ENCODE measurements at regions not wholly inside any gene's neighbourhood (a gene's known extent, or its start where the extent isn't known, plus 50 kb on each side); places are given as distances from the start of the nearest gene placed in this dataset.

DNA sequence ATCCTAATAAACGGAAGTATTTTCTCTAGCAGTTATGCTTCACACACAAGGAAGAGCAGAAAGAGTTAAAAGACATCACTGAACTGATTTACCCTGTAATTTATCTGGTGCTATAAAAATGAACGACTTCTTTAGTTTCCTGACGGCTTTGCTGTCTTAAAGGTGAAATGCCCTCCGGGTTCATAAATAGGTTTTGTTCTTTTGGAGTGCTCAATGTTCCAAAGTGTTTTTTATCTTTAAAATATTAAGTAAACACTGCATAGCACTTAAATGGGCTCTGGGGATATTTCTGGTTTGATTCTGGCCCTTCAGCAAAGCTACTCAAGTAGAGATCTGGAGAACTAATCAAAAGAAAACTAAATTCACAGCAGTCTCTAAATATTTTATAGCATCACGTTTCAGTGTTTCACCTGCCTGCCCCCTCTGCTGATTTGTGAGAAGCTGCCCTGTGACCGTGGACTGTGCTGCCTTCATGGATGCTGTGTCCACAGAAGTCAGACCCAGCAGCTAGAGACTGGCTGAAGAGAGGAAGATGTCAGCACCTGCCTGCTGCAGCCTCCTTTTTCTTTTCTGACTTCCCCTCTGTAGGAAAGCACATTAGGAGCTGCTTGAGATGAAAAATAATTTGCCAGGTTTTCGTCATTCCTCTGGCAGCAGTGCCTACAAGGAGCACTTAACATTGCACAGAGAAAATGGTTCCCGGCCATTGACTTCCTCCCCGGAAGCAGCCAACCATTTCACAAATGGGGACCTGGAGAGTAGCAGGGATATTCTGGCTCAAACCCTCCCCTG lies 205.1 kb upstream of the FSCB start:
- Mint-ChIP-seq H3K27me3 (no peaks in the 10 kb centered on the region), H3K27ac (no peak overlapping the region), H3K4me1 (ENCODE audit: low read depth) (no peaks in the 10 kb centered on the region), H3K36me3 (ENCODE audit: low read depth) (no peaks in the 10 kb centered on the region), H3K9me3 (no peaks in the 10 kb centered on the region), H3K4me3 (no peak overlapping the region)
- no peak for DNase-seq

DNA sequence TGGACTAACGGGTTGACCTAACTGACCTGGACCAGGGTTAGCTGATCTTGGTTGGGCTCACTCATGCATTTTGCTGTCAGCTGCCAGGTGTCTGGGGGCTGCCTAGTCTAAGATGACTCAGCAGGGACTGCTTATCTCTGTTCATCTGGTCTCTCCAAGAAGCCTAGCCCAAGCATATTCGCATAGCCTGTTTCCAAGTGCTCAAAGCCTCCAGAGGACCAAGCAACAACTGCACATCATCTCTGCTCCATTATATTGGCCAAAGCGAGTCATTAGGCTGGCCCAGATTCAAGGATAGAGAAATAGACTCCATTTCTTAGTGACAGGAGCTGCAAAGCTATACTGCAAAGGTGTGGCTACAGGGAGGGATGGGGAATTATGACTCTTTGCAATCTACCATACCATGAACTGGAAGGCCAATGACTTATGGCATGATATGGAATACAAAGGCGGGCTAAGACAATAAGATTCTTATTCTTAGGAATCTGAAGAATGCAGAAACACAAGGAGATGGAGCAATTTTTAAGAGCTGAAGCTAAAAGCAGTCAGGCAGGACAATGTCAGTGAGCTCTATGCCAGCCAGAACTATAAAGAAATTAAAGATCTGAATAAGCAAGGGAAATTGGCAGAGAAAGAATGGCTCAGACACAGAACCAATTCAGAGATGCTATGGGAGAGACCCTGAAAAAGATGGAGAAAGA lies 194.6 kb upstream of the FSCB start:
- H3K9me3 Mint-ChIP-seq, result peaks cover 12% of the 10 kb centered on the region
- no peak overlapping the region for H3K4me3 Mint-ChIP-seq
- H3K36me3 Mint-ChIP-seq (ENCODE audit: low read depth), result no peaks in the 10 kb centered on the region
- no peaks in the 10 kb centered on the region for H3K27me3 Mint-ChIP-seq
- H3K27ac Mint-ChIP-seq, result no peak overlapping the region
- H3K4me1 Mint-ChIP-seq (ENCODE audit: low read depth), result no peaks in the 10 kb centered on the region
- DNase-seq, result no peak

DNA sequence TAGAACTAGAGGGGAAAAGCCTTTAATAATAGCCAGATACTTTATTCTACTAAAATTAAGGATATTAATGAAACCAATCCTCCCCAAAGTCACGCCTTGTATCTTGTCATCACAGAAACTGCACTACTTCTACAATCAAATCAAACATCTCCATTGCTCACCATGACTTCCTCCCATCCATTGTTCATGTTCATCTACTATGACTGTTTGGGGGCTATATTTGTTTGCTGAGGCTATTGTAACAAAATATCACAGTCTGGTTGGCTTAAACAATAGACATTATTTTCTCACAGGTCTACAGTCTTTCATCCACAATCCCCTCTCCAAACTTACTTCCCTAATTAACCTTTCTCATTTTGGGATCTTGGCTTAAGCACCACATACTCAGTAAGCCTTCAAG lies 193.6 kb upstream of the FSCB start:
- no peak overlapping the region for H3K27ac Mint-ChIP-seq
- H3K4me3 Mint-ChIP-seq, result no peak overlapping the region
- no peaks in the 10 kb centered on the region for H3K4me1 Mint-ChIP-seq (ENCODE audit: low read depth)
- no peaks in the 10 kb centered on the region for H3K36me3 Mint-ChIP-seq (ENCODE audit: low read depth)
- DNase-seq, result no peak
- no peaks in the 10 kb centered on the region for H3K27me3 Mint-ChIP-seq
- peaks cover 12% of the 10 kb centered on the region for H3K9me3 Mint-ChIP-seq

DNA sequence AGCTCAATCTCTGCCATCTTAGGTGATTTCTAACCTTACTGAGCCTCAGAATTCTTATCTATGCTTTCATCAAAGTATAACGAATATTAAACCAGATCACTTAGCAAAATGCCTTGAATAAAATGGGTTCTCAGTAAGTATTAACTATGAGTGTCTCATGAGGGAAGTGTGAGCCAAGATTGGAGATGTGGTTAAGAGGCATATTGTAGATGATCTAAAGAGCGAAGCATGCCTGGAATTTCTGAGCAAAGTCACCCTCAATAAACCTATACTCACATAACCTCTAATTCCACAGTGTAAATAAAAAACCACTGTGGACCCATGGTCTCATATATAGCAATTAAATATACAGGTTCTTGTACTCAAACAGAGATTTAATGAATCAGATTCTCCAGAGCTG lies 193.1 kb upstream of the FSCB start:
- H3K4me1 Mint-ChIP-seq (ENCODE audit: low read depth), result no peaks in the 10 kb centered on the region
- H3K4me3 Mint-ChIP-seq, result no peak overlapping the region
- H3K27ac Mint-ChIP-seq, result no peak overlapping the region
- no peaks in the 10 kb centered on the region for H3K27me3 Mint-ChIP-seq
- H3K36me3 Mint-ChIP-seq (ENCODE audit: low read depth), result no peaks in the 10 kb centered on the region
- H3K9me3 Mint-ChIP-seq, result peaks cover 12% of the 10 kb centered on the region
- no peak for DNase-seq

DNA sequence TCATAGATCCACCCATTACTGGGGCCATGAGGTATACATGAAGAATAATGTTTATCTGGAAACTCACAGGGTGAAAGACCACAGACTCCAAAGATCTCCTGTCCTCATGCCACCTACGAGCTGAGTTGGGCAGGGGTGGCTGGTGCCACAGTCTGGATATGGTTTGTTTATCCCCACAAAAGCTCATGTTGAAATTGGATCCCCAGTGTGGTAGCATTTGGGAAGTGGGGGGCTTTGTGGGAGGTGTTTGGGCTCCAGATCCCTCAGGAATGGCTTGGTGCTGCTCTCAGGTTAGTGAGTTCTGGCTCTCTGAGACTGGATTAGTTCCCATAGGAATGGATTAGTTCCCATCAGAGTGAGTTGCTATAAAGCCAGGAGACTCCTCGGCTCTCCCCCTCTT lies 192.3 kb upstream of the FSCB start:
- peaks cover 12% of the 10 kb centered on the region for H3K9me3 Mint-ChIP-seq
- no peaks in the 10 kb centered on the region for H3K36me3 Mint-ChIP-seq (ENCODE audit: low read depth)
- H3K27ac Mint-ChIP-seq, result no peak overlapping the region
- no peak overlapping the region for H3K4me3 Mint-ChIP-seq
- H3K4me1 Mint-ChIP-seq (ENCODE audit: low read depth), result no peaks in the 10 kb centered on the region
- H3K27me3 Mint-ChIP-seq, result no peaks in the 10 kb centered on the region
- no peak for DNase-seq

DNA sequence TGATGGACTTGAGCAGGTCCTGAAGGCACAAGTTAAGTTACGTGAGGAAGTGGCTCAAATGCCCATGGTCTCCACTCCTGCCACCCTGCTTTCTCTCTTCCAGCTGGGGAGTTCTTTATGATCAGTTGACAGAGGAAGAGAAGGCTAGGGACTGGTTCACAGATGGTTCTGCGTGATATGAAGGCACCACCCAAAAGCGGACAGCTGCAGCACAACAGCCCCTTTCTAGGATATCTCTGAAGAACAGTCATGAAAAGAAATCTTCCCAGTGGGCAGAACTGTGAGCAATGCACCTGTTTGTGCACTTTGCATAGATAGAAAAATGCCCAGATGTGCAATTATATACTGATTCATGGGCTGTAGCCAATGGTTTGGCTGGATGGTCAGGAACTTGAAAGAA lies 162.4 kb upstream of the FSCB start:
- DNase-seq, result no peak
- H3K9me3 Mint-ChIP-seq, result peaks cover 10% of the 10 kb centered on the region
- H3K27ac Mint-ChIP-seq, result no peak overlapping the region
- no peaks in the 10 kb centered on the region for H3K4me1 Mint-ChIP-seq (ENCODE audit: low read depth)
- H3K27me3 Mint-ChIP-seq, result no peaks in the 10 kb centered on the region
- H3K4me3 Mint-ChIP-seq, result no peak overlapping the region
- no peaks in the 10 kb centered on the region for H3K36me3 Mint-ChIP-seq (ENCODE audit: low read depth)

DNA sequence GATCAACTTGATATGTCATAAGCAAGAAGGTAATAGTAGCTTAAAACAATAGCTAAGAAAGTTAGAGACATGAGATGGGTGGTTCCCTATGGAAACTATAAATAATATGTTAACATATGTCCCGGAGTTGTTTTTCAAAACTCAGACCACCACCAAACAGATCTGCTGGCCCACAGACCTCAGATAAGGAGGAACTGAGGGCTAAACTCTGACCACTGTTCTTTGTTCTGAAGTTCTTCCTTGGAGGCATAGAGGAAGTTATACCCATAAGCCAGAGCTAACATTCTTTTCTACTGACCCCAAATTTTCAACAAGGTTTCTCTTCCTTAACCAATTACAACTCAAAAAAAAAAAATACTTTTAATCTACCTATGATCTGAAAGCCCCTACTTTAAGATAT lies 156.1 kb upstream of the FSCB start:
- Mint-ChIP-seq H3K9me3 (no peaks in the 10 kb centered on the region), H3K36me3 (ENCODE audit: low read depth) (no peaks in the 10 kb centered on the region), H3K4me1 (ENCODE audit: low read depth) (peaks cover 18% of the 10 kb centered on the region), H3K27ac (no peak overlapping the region), H3K4me3 (no peak overlapping the region), H3K27me3 (no peaks in the 10 kb centered on the region)
- no peak for DNase-seq

DNA sequence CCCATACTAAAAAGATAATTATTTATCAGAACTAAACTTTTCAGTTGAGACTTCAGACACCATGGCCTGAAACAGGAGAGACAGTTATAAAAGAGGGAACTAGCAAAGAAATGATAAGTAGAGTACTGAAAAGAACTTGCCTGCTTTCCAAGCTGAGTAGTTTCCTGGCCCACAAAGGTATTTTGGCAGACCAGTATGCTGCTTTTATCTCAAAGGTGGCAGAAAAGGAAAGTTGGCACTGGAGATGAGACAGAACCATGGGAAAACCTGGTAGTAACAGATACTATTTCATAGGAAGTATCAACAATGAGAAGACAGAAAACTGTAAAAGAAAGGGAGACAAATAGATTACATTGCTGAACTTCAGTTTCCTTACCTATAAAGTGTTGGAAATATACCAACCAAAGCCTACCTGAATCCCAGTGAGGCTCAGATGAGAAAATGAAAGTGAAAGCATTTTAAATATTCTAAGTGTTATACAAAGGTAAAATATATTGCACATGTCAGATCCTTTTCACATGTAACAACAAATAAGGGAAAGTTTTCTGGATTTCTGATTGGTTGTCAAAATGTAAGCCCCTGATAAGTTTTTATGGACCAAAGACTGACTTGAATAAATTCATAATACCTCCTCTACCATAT lies 155.3 kb upstream of the FSCB start:
- Mint-ChIP-seq H3K4me3 (peak overlapping the region; percentile 21), H3K36me3 (ENCODE audit: low read depth) (no peaks in the 10 kb centered on the region), H3K4me1 (ENCODE audit: low read depth) (peaks cover 18% of the 10 kb centered on the region), H3K27me3 (no peaks in the 10 kb centered on the region), H3K27ac (peak overlapping the region; percentile 20), H3K9me3 (no peaks in the 10 kb centered on the region)
- no peak for DNase-seq

DNA sequence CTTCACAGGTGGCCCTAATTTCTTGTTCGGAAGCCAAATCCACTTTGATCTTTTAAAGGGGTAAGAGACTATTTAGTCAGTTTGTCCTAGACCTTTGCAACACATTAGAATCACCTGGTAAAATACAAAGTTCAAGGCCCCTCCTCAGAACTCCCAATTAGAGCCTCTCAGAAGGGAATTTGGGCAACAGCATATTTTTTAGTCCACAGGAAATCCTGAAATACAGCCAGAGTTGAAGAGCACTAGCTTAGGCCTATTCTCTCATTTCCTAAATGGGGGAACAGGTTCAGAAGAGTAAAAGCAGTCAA lies 151.3 kb upstream of the FSCB start:
- no peaks in the 10 kb centered on the region for H3K9me3 Mint-ChIP-seq
- DNase-seq, result no peak
- no peak overlapping the region for H3K4me3 Mint-ChIP-seq
- H3K27ac Mint-ChIP-seq, result no peak overlapping the region
- H3K27me3 Mint-ChIP-seq, result no peaks in the 10 kb centered on the region
- H3K36me3 Mint-ChIP-seq (ENCODE audit: low read depth), result no peaks in the 10 kb centered on the region
- peaks cover 13% of the 10 kb centered on the region for H3K4me1 Mint-ChIP-seq (ENCODE audit: low read depth)

DNA sequence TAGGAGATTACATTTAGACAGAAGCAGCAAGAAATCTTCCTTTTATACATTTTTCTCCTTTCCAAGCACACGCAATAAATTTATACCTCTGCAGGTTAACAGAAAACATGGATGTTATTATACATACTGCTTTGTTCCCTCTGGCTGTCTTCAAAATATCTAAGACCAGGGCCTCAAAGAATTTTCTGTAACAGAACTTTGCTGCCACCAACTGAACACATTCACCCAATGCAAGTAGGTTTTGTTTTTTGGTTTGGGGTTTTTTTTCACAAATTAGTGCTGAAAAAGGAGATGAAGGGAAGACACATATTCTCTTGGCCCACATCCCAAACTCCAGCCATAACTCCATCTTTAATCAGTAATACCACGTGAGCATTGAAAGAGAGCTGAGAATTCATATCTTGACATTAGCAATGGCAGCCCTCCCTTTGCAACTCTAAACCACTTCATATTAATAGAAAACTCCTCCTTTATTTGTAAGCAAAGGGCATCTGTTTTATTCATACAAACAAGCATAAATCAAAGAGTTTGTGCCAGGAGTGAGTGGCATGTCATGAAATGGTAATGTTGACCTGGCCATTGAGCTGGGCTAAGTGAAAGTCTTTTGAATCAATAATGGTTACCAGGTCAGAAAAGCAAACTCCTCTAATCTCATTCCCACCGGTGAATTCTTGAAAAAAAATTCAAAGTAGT lies 150.8 kb upstream of the FSCB start:
- Mint-ChIP-seq H3K9me3 (no peaks in the 10 kb centered on the region), H3K36me3 (ENCODE audit: low read depth) (no peaks in the 10 kb centered on the region), H3K4me3 (no peak overlapping the region), H3K27me3 (no peaks in the 10 kb centered on the region), H3K4me1 (ENCODE audit: low read depth) (peaks cover 8% of the 10 kb centered on the region), H3K27ac (no peak overlapping the region)
- no peak for DNase-seq

DNA sequence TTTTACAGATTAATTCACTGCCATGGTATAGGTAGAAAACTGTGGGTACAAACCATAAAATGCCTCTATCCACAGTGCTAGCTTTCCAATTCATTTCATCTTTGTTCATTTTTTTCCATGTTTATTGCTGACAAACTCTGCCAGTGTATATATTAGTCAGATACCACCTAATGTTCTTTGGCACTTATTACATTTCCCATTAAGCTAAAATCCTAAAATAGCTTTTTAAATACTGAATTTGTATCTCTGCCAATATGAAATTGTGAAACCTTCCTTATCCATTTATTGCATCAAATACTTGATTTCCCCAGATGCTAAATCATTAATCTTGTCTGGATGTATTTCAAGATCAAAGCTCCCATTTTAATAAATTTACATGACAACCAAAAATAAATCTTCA lies 150.1 kb upstream of the FSCB start:
- no peak for DNase-seq
- Mint-ChIP-seq H3K36me3 (ENCODE audit: low read depth) (no peaks in the 10 kb centered on the region), H3K4me3 (no peak overlapping the region), H3K4me1 (ENCODE audit: low read depth) (peaks cover 2% of the 10 kb centered on the region), H3K27me3 (no peaks in the 10 kb centered on the region), H3K9me3 (no peaks in the 10 kb centered on the region), H3K27ac (no peak overlapping the region)

DNA sequence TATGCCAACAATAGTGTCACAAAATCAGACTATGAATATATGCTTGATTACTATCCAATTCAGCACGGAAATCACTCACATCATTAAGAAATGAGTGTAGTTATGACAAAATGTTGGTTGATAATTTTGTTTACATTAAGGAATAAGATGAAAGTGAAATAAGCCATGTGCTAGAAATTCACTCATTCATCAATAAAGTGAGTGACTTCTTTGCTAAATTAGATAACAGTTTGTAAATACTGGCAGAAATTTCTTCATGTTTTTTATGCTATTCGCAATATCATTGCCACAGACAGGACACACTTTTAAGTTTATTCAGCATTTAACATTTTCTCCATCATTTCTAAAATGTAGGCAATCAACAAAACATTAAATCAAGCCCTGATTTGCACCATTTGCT lies 147.5 kb upstream of the FSCB start:
- DNase-seq, result no peak
- no peak overlapping the region for H3K4me3 Mint-ChIP-seq
- no peak overlapping the region for H3K27ac Mint-ChIP-seq
- no peaks in the 10 kb centered on the region for H3K9me3 Mint-ChIP-seq
- H3K4me1 Mint-ChIP-seq (ENCODE audit: low read depth), result no peaks in the 10 kb centered on the region
- H3K27me3 Mint-ChIP-seq, result no peaks in the 10 kb centered on the region
- H3K36me3 Mint-ChIP-seq (ENCODE audit: low read depth), result no peaks in the 10 kb centered on the region

DNA sequence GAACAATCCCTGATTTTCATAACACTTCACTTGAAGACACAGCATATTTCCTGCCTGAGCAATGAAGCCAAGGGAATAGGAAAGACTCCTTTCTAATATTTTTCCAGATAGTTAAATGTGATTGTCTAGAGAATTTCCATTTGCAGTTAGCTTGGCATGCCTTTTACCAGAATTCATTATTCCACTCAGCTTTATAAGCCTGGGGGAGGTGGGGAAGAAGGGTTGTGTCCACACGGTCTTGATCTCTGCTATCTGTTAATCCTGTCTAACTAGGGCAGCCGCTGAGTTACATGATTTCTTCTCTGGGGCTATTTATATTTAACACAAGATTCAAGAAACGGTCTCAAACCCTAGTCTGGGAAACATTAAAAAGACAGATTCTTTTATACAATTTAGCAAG lies 146.6 kb upstream of the FSCB start:
- Mint-ChIP-seq H3K36me3 (ENCODE audit: low read depth) (no peaks in the 10 kb centered on the region), H3K9me3 (no peaks in the 10 kb centered on the region), H3K27me3 (no peaks in the 10 kb centered on the region), H3K4me3 (no peak overlapping the region), H3K27ac (no peak overlapping the region), H3K4me1 (ENCODE audit: low read depth) (no peaks in the 10 kb centered on the region)
- DNase-seq, result no peak

DNA sequence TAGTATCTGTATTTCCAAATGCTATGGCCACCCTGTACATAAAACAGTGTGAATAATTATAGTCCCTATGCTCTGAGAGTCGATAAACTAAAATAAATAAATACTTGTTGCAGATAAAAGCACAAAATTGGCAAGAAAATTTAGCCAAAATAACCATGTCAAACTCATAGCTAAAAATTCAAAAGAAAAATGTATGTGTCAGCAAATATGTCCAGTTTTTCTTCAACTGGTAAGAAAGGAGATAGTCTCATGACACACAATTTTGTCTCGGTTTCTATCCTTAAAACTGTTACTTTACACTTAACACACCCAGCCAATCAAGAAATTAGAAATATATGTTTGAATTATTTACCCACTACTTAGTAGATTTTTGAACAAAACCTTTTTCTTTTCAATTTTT lies 145.6 kb upstream of the FSCB start:
- Mint-ChIP-seq H3K36me3 (ENCODE audit: low read depth) (no peaks in the 10 kb centered on the region), H3K4me3 (no peak overlapping the region), H3K9me3 (no peaks in the 10 kb centered on the region), H3K27me3 (no peaks in the 10 kb centered on the region), H3K4me1 (ENCODE audit: low read depth) (no peaks in the 10 kb centered on the region), H3K27ac (no peak overlapping the region)
- DNase-seq, result no peak

DNA sequence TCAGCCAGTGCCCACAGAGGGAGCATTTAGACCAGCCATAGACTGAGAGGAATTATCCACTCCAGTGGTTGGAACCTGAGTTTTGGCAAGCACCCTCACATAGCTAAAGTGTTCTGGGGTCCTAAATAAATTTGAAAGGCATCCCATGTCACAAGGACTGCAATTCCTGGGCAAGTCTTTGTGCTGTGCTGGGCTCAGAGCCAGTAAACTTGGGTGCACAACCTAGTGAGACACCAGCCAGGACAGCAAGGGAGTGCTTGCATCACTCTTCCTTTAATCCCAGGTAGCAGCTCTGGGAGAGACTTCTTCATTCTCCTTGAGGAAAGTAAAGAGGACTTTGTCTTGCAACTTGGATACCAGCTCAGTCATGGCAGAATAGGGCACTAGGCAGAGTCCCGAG lies 142.0 kb upstream of the FSCB start:
- Mint-ChIP-seq H3K27ac (no peak overlapping the region), H3K9me3 (no peaks in the 10 kb centered on the region), H3K4me1 (ENCODE audit: low read depth) (no peaks in the 10 kb centered on the region), H3K4me3 (no peak overlapping the region), H3K36me3 (ENCODE audit: low read depth) (no peaks in the 10 kb centered on the region), H3K27me3 (no peaks in the 10 kb centered on the region)
- DNase-seq, result no peak

Measured in activated T-cell treated with anti-CD3 and anti-CD28 coated beads, Interleukin-2, amount 50 U/mL, for 24 hours (primary cell).